SK-N-SH (cell line): ENCODE measurements at regions not wholly inside any gene's neighbourhood (a gene's known extent, or its start where the extent isn't known, plus 50 kb on each side); places are given as distances from the start of the nearest gene placed in this dataset.

ENCODE experiments used
- CTCF ChIA-PET: fragments of 300-600, 350-600 bp; formaldehyde crosslinking; extraction: SDS; loops from one replicate; lab custom pipeline; 2021; lab: Yijun Ruan, JAX
- POLR2A ChIA-PET: fragments of 350-600 bp; sonication (Branson Sonifier 250); formaldehyde crosslinking; extraction: SDS; loops from one replicate; lab custom pipeline; 2020; ENCODE audit warnings: antibody characterized with exemption, inconsistent platforms; lab: Yijun Ruan, JAX
- DNase-seq: peaks from one replicate; pipeline ENCODE4 v3.0.0; 2012
- H2AFZ ChIP-seq: fragments of 200-600 bp; sonication (generic); 2 replicates; pipeline ENCODE4 v1.8.1; 2016; ENCODE audit warnings: antibody characterized with exemption, mild to moderate bottlenecking, low read depth
- H3F3A ChIP-seq: fragments of 200-600 bp; sonication (generic); replicated peaks from 2 replicates; pipeline ENCODE3; 2016; ENCODE audit warnings: antibody characterized with exemption, mild to moderate bottlenecking; ENCODE audit not compliant: insufficient read depth
- H3K27ac ChIP-seq, 2 experiments: fragments of 200-500 bp in 1 of 2; fragments of 200-600 bp in 1 of 2; sonication (Bioruptor generic) in 1 of 2; sonication (generic), shearing (Covaris generic) in 1 of 2; 2 replicates each; pipeline versions ENCODE4 v1.5.1 to v1.6.1; 2014 to 2016; ENCODE audit warnings: low read depth in 2 of 2, inconsistent platforms in 1 of 2, low read length in 1 of 2, mild to moderate bottlenecking in 1 of 2, mixed read lengths in 1 of 2
- H3K27me3 ChIP-seq: fragments of 200-600 bp; sonication (generic), shearing (Covaris generic); 2 replicates; pipeline ENCODE4 v1.6.1; 2016; ENCODE audit warnings: mixed run types; ENCODE audit not compliant: insufficient read depth
- H3K36me3 ChIP-seq, 2 experiments: fragments of 200-500 bp in 1 of 2; fragments of 200-600 bp in 1 of 2; sonication (Bioruptor generic) in 1 of 2; sonication (generic) in 1 of 2; replicated peaks in 1 of 2; 2 replicates each; pipeline versions ENCODE3 to v1.5.1; 2014 to 2016; ENCODE audit warnings: low read length in 1 of 2, mild to moderate bottlenecking in 1 of 2; ENCODE audit not compliant: insufficient read depth in 2 of 2, control insufficient read depth in 1 of 2
- H3K4me1 ChIP-seq, 2 experiments: fragments of 200-500 bp in 1 of 2; fragments of 200-600 bp in 1 of 2; sonication (Bioruptor generic) in 1 of 2; sonication (generic), shearing (Covaris generic) in 1 of 2; 2 replicates each; pipeline versions ENCODE4 v1.5.1 to v1.6.1; 2014 to 2016; ENCODE audit warnings: low read depth in 1 of 2, low read length in 1 of 2, mixed run types in 1 of 2; ENCODE audit not compliant: insufficient read depth in 2 of 2, control insufficient read depth in 1 of 2
- H3K4me2 ChIP-seq: fragments of 200-600 bp; sonication (generic), shearing (Covaris generic); 2 replicates; pipeline ENCODE4 v1.6.1; 2017; ENCODE audit warnings: mixed run types
- H3K4me3 ChIP-seq, 2 experiments: fragments of 200-500 bp in 1 of 2; fragments of 200-600 bp in 1 of 2; sonication (Bioruptor generic) in 1 of 2; sonication (generic), shearing (Covaris generic) in 1 of 2; 2 replicates each; pipeline versions ENCODE4 v1.5.1 to v1.8.1; 2014 to 2016; ENCODE audit warnings: low read depth in 2 of 2, inconsistent platforms in 1 of 2, low read length in 1 of 2, mild to moderate bottlenecking in 1 of 2, mixed read lengths in 1 of 2, moderate library complexity in 1 of 2
- H3K79me2 ChIP-seq: fragments of 200-600 bp; sonication (generic); 2 replicates; pipeline ENCODE4 v1.8.1; 2017; ENCODE audit warnings: mild to moderate bottlenecking; ENCODE audit not compliant: insufficient read depth
- H3K9ac ChIP-seq: fragments of 200-600 bp; sonication (generic); 2 replicates; pipeline ENCODE4 v1.6.1; 2017; ENCODE audit warnings: mixed run types
- H3K9me2 ChIP-seq: fragments of 200-600 bp; sonication (generic); 2 replicates; pipeline ENCODE4 v1.6.1; 2017; ENCODE audit warnings: mixed run types
- H3K9me3 ChIP-seq: fragments of 200-600 bp; sonication (generic); 2 replicates; pipeline ENCODE4 v1.6.1; 2017; ENCODE audit warnings: mixed run types, mild to moderate bottlenecking, moderate library complexity
- H4K20me1 ChIP-seq: fragments of 200-600 bp; sonication (generic); 2 replicates; pipeline ENCODE4 v1.6.1; 2017; ENCODE audit warnings: mild to moderate bottlenecking, mixed run types; ENCODE audit not compliant: insufficient read depth
- CHD2 ChIP-seq: fragments of 150-350 bp; IDR thresholded peaks from 2 replicates; pipeline ENCODE4 v1.6.1; 2018; ENCODE audit warnings: low read length; ENCODE audit not compliant: partially characterized antibody
- CTCF ChIP-seq: fragments of 200-600 bp; sonication (generic); IDR thresholded peaks from 2 replicates; pipeline ENCODE4 v1.6.1; 2017; ENCODE audit warnings: antibody characterized with exemption, mild to moderate bottlenecking, moderate library complexity
- EP300 ChIP-seq, 2 experiments: IDR thresholded peaks; 2 replicates each; pipeline versions ENCODE4 v1.4.0 to v1.6.1; 2012; ENCODE audit warnings: borderline replicate concordance in 1 of 2, low read depth in 1 of 2, low read length in 1 of 2
- EZH2phosphoT487 ChIP-seq: fragments of 200-600 bp; sonication (generic); IDR thresholded peaks from 2 replicates; pipeline ENCODE4 v1.6.1; 2017; ENCODE audit warnings: low read depth, mixed run types, mild to moderate bottlenecking, antibody characterized with exemption, moderate library complexity, borderline replicate concordance
- FOSL2 ChIP-seq: IDR thresholded peaks from 2 replicates; pipeline ENCODE4 v1.4.0; 2012; ENCODE audit warnings: low read depth, mild to moderate bottlenecking, moderate library complexity, borderline replicate concordance
- GATA2 ChIP-seq: sonication (generic); formaldehyde crosslinking; IDR thresholded peaks from 2 replicates; pipeline ENCODE4 v1.5.0; 2020; ENCODE audit warnings: mild to moderate bottlenecking, missing genetic modification reagents
- MEF2A ChIP-seq: IDR thresholded peaks from 2 replicates; pipeline ENCODE4 v1.4.0; 2012; ENCODE audit warnings: low read depth, borderline replicate concordance
- MXI1 ChIP-seq: IDR thresholded peaks from 2 replicates; pipeline ENCODE4 v1.6.1; 2012; ENCODE audit warnings: mild to moderate bottlenecking, low read depth, low read length, improper control_type of control experiment
- NFIC ChIP-seq: IDR thresholded peaks from 2 replicates; pipeline ENCODE4 v1.4.0; 2012; ENCODE audit warnings: borderline replicate concordance
- NRF1 ChIP-seq: IDR thresholded peaks from 2 replicates; pipeline ENCODE4 v1.6.1; 2012; ENCODE audit warnings: low read depth, mild to moderate bottlenecking, low read length
- RFX5 ChIP-seq: IDR thresholded peaks from 2 replicates; pipeline ENCODE4 v1.6.1; 2012; ENCODE audit warnings: mild to moderate bottlenecking, improper control_type of control experiment, low read length
- RXRA ChIP-seq: IDR thresholded peaks from 2 replicates; pipeline ENCODE4 v1.4.0; 2012; ENCODE audit warnings: low read depth, mild to moderate bottlenecking, borderline replicate concordance
- SIN3A ChIP-seq: IDR thresholded peaks from 2 replicates; pipeline ENCODE4 v1.6.1; 2012; ENCODE audit warnings: low read depth, mild to moderate bottlenecking, low read length, moderate library complexity, borderline replicate concordance
- TAF1 ChIP-seq: IDR thresholded peaks from 2 replicates; pipeline ENCODE4 v1.6.1; 2012; ENCODE audit warnings: low read depth, mild to moderate bottlenecking, low read length, moderate library complexity, borderline replicate concordance
- TCF12 ChIP-seq: IDR thresholded peaks from 2 replicates; pipeline ENCODE4 v1.4.0; 2012
- USF1 ChIP-seq: IDR thresholded peaks from 2 replicates; pipeline ENCODE4 v1.4.0; 2012; ENCODE audit warnings: low read depth, borderline replicate concordance
- USF2 ChIP-seq: fragments of 150-350 bp; IDR thresholded peaks from 2 replicates; pipeline ENCODE4 v1.6.1; 2017; ENCODE audit warnings: antibody characterized with exemption, low read length, low read depth, borderline replicate concordance
- WGBS: methylation state at CpG from one replicate; pipeline ENCODE4 v1.1.6; 2017; ENCODE audit warnings: low lambda C conversion rate; 5-methylcytosine and 5-hydroxymethylcytosine counted together
- TF ChIP-seq, protein P1 (sequence below): IDR thresholded peaks from 2 replicates; pipeline ENCODE4 v1.4.0; 2012; ENCODE audit warnings: low read depth
- TF ChIP-seq, protein P2 (sequence below): IDR thresholded peaks from 2 replicates; pipeline ENCODE4 v1.4.0; 2012; ENCODE audit warnings: low read depth, borderline replicate concordance
- TF ChIP-seq, protein P3 (sequence below): fragments of 150-350 bp; IDR thresholded peaks from 2 replicates; pipeline ENCODE4 v1.6.1; 2016; ENCODE audit warnings: mild to moderate bottlenecking, low read depth, low read length

DNA sequence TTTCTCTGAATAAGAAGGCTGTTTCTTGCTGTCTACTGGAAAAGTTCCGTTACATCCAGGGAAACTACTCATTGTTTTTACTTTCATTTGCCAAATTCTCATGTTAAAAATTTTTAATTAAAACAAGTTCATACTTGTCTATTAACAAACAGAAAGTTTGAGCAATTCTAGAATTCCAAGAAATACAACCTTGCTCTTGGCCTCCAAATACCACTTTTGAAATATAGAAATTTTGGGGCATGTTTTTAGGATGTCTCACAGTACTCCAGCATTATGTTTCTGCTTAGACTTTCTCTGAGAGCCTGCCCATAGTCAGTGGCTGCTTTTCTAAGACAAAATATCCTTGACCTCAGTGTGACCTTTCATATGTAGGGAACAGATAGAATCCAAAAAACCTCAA, 228.7 kb upstream of the RND3 start:
- ChIA-PET POLR2A (no interaction called here), CTCF (interaction anchor here (0.5 kb wide), 1 partner anchor 104 kb away, joined by 3 read pairs; no protein-coding TSS in a partner anchor)
- Histone ChIP-seq H3F3A (no peaks in the 10 kb centered on the region), H3K79me2 (no peaks in the 10 kb centered on the region), H3K4me3 (no peak overlapping the region), H3K9me2 (no peaks in the 10 kb centered on the region), H3K27ac (no peak overlapping the region), H3K4me1 (no peaks in the 10 kb centered on the region; a peak in 2 of 4 replicates), H3K4me2 (no peak overlapping the region), H3K36me3 (no peaks in the 10 kb centered on the region), H3K9ac (no peak overlapping the region), H3K9me3 (no peaks in the 10 kb centered on the region), H3K27me3 (no peaks in the 10 kb centered on the region), H2AFZ (no peak overlapping the region), H4K20me1 (no peaks in the 10 kb centered on the region)
- TF ChIP-seq EP300 (IDR thresholded peaks at IDR 0.05; ENCODE audit: borderline replicate concordance in 1 of 2, low read depth in 1 of 2, low read length in 1 of 2) = no peak
- no peak for TF ChIP-seq GATA2 (CRISPR knock-in tag)
- TF ChIP-seq, protein P1, sequence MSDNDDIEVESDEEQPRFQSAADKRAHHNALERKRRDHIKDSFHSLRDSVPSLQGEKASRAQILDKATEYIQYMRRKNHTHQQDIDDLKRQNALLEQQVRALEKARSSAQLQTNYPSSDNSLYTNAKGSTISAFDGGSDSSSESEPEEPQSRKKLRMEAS = no peak
- DNase-seq = no peak
- 96% methylated on average over 1 of the region's 1 CpG for WGBS

DNA sequence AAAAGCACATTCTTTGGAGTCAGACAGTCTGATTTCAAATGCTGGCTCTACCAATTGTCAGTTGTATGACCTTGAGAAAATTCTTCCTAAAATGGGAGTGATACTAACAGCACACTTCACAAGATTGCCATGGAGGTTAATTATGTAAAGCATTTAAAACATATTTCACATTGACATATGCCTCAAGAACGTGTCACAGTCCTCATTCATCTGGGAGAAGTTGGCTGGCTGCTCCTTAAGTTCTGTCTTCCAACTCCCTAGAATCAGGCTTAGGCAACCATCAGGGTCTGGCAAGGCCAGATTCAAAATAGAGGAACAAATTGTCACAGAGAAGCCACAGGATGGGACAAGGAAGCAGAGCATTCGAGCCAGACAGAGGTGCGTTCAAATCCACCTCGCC, 228.0 kb upstream of the RND3 start:
- 75% methylated on average over 4 of the region's 4 CpGs for WGBS
- H3K27ac ChIP-seq = no peak overlapping the region
- H3K9ac ChIP-seq = no peak overlapping the region
- H3K79me2 ChIP-seq = no peaks in the 10 kb centered on the region
- H3K36me3 ChIP-seq = no peaks in the 10 kb centered on the region
- ChIA-PET POLR2A (no interaction called here), CTCF (interaction anchor here (0.6 kb wide), 1 partner anchor 259 kb away, joined by 3 read pairs; no protein-coding TSS in a partner anchor)
- H3K4me2 ChIP-seq = no peak overlapping the region
- no peak overlapping the region for H2AFZ ChIP-seq
- no peaks in the 10 kb centered on the region for H3K27me3 ChIP-seq
- no peak overlapping the region for H3K4me3 ChIP-seq
- no peak for TF ChIP-seq TAF1
- no peak for TF ChIP-seq FOSL2
- no peak for TF ChIP-seq USF2
- TF ChIP-seq, protein P2, sequence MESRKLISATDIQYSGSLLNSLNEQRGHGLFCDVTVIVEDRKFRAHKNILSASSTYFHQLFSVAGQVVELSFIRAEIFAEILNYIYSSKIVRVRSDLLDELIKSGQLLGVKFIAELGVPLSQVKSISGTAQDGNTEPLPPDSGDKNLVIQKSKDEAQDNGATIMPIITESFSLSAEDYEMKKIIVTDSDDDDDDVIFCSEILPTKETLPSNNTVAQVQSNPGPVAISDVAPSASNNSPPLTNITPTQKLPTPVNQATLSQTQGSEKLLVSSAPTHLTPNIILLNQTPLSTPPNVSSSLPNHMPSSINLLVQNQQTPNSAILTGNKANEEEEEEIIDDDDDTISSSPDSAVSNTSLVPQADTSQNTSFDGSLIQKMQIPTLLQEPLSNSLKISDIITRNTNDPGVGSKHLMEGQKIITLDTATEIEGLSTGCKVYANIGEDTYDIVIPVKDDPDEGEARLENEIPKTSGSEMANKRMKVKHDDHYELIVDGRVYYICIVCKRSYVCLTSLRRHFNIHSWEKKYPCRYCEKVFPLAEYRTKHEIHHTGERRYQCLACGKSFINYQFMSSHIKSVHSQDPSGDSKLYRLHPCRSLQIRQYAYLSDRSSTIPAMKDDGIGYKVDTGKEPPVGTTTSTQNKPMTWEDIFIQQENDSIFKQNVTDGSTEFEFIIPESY = no peak
- TF ChIP-seq NFIC = no peak
- no peak for TF ChIP-seq RFX5
- TF ChIP-seq RXRA = no peak
- TF ChIP-seq EP300 (IDR thresholded peaks at IDR 0.05; ENCODE audit: borderline replicate concordance in 1 of 2, low read depth in 1 of 2, low read length in 1 of 2) = no peak
- no peak for TF ChIP-seq CHD2
- no peak for TF ChIP-seq USF1
- no peak for TF ChIP-seq MXI1
- TF ChIP-seq, protein P3, sequence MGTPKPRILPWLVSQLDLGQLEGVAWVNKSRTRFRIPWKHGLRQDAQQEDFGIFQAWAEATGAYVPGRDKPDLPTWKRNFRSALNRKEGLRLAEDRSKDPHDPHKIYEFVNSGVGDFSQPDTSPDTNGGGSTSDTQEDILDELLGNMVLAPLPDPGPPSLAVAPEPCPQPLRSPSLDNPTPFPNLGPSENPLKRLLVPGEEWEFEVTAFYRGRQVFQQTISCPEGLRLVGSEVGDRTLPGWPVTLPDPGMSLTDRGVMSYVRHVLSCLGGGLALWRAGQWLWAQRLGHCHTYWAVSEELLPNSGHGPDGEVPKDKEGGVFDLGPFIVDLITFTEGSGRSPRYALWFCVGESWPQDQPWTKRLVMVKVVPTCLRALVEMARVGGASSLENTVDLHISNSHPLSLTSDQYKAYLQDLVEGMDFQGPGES = no peak
- TF ChIP-seq EZH2phosphoT487 = no peak
- no peak for TF ChIP-seq NRF1
- no peak for TF ChIP-seq MEF2A
- no peak for TF ChIP-seq SIN3A
- TF ChIP-seq TCF12 = no peak
- TF ChIP-seq CTCF = no peak
- H3F3A ChIP-seq = no peaks in the 10 kb centered on the region
- H3K9me3 ChIP-seq = no peaks in the 10 kb centered on the region
- DNase-seq = no peak
- no peaks in the 10 kb centered on the region for H3K9me2 ChIP-seq
- H3K4me1 ChIP-seq = no peaks in the 10 kb centered on the region; a peak in 2 of 4 replicates
- no peaks in the 10 kb centered on the region for H4K20me1 ChIP-seq
